ENCODE measurements at regions not wholly inside any gene's neighbourhood (a gene's known extent, or its start where the extent isn't known, plus 50 kb on each side); places are given as distances from the start of the nearest gene placed in this dataset.

GRCh38 chr10:89095701-89096391 lies 105.2 kb downstream of the FAS start:
- DNase-seq (ENCODE audit: low spot score) (no peak), ATAC-seq (no peak)

- DNase-seq (ENCODE audit: low spot score) = no peak
- no peak for ATAC-seq
Measured at GRCh38 chr10:89093728-89094127, 103.1 kb downstream of the FAS start.

DNA sequence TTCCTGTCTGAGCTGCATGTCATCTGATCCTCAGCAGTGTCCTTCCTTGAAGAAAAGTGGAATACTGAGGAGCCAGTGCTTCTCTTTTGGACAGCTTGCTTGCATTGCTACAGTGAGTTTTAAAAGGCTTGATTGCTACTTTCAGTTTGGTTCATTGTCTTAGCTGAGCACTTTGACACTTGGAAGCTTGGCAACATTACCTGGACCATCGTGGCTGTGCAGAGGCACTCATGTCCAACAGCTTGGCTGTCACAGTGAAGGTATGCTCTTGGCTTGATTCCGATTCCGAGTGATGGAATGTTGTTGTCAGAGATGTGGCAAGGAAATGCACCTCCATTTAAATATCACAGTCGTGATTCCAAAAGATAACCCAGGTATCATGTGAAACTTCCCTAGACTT lies 102.4 kb downstream of the FAS start:
- ATAC-seq (no peak), DNase-seq (ENCODE audit: low spot score) (no peak)

- ATAC-seq (no peak), DNase-seq (ENCODE audit: low spot score) (no peak)
Measured at GRCh38 chr10:89092439-89092838, 101.8 kb downstream of the FAS start.

GRCh38 chr10:89091496-89091895 lies 100.9 kb downstream of the FAS start:
- DNase-seq (ENCODE audit: low spot score) (no peak), ATAC-seq (no peak)

DNA sequence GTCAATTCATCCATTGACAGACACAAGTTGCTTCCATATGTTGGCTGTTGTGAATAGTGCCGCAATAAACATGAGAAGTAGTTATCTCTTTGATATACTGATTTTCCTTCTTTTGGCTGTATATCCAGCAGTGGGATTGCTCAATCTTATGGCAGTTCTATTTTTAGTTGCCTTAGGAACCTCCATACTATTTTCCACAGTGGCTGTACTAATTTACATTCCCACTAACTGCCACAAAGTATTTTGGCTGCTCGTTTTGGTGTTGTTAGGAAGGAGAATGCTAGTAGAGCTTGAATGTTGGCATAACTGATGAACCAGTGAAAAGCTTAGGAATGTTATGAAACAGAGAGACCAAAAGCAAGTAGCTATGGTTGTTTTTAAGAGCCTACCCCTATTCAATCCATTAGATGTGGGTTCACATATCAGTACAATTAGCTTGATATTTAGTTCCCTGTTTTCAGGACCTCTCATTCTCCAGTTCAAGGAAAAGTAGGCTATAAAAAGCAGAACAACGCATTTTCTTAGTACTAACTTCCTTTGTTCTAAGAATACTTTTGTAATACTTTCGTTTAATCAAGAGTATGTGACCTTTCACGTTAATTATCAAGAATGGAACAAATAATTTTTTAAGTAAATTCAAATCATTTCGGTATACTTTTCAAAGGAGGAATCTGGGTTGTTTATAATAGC lies 100.3 kb downstream of the FAS start:
- DNase-seq (ENCODE audit: low spot score) = no peak
- no peak for ATAC-seq

DNA sequence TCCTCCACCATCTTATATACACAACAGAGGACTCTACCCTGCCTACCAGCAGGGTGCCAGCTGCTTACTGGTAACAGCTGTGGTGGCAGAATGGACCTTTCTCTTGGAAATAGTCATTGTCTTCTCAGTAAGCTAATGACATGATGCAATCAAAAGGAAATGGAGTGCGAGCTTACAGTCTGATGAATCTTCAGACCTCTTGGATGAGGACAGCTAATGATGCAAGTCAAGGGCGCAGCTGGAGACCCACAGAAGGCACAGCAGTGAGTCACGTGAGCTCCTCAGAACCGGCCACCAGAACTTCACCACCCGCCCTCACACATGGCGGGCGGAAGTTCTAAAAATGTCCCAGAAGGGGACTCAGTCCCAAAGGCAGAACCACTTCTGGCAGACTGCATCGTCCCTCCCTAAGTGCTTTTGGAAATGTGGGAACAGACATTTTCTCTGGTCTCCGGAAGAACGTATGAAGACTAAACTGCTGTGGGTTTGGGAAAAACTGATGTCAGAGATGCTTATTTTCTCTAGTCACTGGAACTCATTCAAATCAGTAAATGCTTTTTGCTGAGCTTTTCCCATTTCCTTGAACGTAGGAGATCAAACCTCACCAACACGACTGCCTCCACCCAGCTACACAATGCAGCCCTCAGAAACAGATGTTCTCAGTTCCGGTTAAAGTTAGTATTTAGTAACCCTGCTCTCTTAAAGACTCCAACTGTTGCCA lies 96.4 kb downstream of the FAS start:
- DNase-seq (ENCODE audit: low spot score) (no peak), ATAC-seq (no peak)

DNA sequence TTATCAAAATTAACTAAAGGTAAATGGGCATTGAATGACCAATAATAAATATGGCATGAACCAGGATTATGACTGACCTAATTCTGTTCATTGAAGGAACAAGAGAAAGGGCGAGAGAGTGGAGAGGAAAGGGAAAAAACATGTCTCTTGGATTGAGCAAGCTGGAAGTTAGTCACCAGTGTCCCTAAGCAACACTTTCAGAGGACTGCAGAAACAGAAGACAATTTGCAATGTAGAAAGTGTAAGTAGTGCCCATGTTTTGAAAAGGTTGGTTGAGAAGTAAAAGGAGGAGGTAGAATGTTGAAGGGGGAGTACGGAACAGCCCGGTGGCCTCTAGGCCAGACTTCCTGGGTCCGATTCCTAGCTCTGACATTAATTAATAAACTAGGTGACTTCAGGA lies 94.6 kb downstream of the FAS start:
- ATAC-seq = no peak
- DNase-seq (ENCODE audit: low spot score) = no peak

- DNase-seq (ENCODE audit: low spot score) (no peak), ATAC-seq (no peak)
Measured at GRCh38 chr10:89082086-89082485, 91.5 kb downstream of the FAS start.

DNA sequence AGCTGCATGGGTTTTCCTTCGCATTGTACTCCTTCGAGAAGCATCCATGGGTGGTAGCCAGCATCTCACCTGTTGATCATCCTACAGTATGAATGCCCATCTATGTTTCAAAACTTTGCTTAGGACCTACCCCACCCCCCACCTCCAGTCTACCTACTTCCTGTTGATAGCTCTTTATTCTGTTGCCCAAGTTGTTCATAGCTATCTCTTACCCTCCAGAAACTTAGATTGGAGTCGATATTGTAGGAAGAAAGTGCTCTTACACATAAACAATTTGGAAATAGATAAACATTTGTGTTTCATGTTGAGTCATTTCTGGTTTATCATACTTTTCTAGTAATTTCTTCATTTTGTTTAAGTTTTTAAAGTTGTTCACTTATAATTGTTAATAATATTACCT lies 90.1 kb downstream of the FAS start:
- DNase-seq (ENCODE audit: low spot score) (no peak), ATAC-seq (no peak)

GRCh38 chr10:89079961-89080360 lies 89.4 kb downstream of the FAS start:
- no peak for ATAC-seq
- no peak for DNase-seq (ENCODE audit: low spot score)

DNA sequence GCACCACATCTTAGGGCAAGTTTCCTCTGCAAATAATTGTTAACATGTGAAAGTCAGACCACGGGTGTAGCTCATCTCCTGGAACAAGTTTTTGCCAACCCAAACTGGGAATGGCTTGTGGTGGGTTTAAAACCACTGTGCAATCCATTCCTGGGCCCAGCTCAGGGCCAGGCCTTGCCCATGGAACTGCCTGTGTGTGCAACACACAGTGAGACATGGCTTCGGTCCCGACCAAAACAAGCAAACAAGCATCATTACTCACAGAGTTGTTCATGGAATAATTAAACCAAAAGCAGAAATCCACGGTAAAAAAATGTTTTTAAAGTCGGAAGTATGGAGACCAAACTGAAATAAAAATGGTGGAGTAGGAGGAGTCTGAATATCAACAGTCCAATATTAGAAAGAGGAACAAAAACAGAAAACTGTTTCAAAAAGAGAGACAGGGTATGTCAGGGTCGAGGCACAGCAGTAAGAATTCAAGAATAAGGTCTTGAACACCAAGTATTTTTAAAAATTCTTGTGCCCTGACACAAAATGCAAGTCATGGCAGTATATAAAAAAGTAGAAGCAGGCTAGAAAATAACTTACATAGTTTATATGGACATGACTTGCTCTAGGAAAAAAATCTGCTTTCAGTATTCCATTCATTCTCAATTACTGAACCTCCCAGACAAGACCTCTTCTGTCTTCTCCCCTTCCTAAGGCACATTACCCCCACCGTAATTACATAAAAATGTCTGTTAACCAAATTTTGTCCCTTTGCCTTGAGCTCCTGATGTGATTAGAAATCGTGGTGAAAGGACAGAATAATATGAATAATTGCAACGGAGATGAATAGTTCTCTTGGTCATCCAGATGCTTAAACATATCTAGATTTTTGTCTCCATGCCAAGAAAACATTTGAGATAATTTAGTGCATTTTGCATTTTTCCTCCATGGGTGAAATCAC lies 88.4 kb downstream of the FAS start:
- DNase-seq (ENCODE audit: low spot score) (no peak), ATAC-seq (no peak)

DNA sequence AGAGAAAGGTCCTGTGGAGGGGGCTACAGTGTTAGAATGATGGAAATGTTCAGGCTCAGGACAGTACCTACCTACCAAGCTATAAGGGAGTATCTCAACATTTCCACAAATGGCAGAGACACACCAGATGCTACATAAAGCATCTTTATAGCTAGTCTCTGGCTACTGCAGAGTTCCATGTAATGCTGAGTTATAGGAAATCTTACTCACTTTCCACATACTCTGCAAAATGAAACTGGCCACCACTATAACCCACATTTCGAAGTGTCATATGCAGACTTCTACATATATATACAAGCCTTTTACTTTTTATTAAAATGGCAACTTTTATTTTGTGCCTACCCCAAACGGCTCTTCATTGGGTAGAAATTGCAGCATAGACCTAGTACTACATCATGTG lies 85.5 kb downstream of the FAS start:
- ATAC-seq = no peak

GRCh38 chr10:89075631-89076030 lies 85.0 kb downstream of the FAS start:
- no peak for ATAC-seq
- DNase-seq (ENCODE audit: low spot score) = no peak

More for the DNA sequence above, 85.5 kb downstream of the FAS start:
- no peak for DNase-seq (ENCODE audit: low spot score)

GRCh38 chr10:89074120-89074519 lies 83.5 kb downstream of the FAS start:
- peak; percentile 57 for ATAC-seq

GRCh38 chr10:89073719-89074118 lies 83.1 kb downstream of the FAS start:
- ATAC-seq = no peak
- DNase-seq (ENCODE audit: low spot score) = no peak

More at GRCh38 chr10:89074120-89074519, 83.5 kb downstream of the FAS start:
- DNase-seq (ENCODE audit: low spot score) = no peak

- ATAC-seq (no peak), DNase-seq (ENCODE audit: low spot score) (no peak)
Measured at GRCh38 chr10:89069589-89069988, 79.0 kb downstream of the FAS start.
